ENCODE measurements at regions not wholly inside any gene's neighbourhood (a gene's known extent, or its start where the extent isn't known, plus 50 kb on each side); places are given as distances from the start of the nearest gene placed in this dataset.

DNA sequence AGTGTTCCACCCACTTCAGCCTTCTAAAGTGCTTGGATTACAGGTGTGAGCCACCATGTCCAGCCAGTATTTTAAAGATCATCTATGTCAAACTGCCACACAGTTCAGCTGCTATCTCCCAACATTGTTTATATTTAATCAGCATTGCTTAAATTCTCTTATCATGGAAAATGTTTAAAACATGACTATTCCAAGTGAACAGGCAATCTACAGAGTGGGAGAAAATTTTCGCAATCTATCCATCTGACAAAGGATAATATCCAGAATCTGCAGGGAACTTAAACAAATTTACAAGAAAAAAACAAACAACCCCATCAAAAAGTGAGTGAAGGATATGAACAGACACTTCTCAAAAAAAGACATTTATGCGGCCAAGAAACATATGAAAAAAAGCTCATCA is 69.4 kb upstream of the NAV3 start:
- no peaks in the 10 kb centered on the region for H3K4me1 ChIP-seq (ENCODE audit: insufficient read depth)
- TF ChIP-seq, protein P1, sequence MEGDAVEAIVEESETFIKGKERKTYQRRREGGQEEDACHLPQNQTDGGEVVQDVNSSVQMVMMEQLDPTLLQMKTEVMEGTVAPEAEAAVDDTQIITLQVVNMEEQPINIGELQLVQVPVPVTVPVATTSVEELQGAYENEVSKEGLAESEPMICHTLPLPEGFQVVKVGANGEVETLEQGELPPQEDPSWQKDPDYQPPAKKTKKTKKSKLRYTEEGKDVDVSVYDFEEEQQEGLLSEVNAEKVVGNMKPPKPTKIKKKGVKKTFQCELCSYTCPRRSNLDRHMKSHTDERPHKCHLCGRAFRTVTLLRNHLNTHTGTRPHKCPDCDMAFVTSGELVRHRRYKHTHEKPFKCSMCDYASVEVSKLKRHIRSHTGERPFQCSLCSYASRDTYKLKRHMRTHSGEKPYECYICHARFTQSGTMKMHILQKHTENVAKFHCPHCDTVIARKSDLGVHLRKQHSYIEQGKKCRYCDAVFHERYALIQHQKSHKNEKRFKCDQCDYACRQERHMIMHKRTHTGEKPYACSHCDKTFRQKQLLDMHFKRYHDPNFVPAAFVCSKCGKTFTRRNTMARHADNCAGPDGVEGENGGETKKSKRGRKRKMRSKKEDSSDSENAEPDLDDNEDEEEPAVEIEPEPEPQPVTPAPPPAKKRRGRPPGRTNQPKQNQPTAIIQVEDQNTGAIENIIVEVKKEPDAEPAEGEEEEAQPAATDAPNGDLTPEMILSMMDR (IDR thresholded peaks at IDR 0.05; ENCODE audit: poor library complexity) = no peak
- TF ChIP-seq EZH2phosphoT487 (IDR thresholded peaks at IDR 0.05; ENCODE audit: low read depth, severe bottlenecking, unreplicated experiment) (no peak), EZH2 (IDR thresholded peaks at IDR 0.05; ENCODE audit: borderline replicate concordance) (no peak)
- H3K27ac ChIP-seq = no peak overlapping the region
- H3K79me2 ChIP-seq = no peaks in the 10 kb centered on the region
- no peaks in the 10 kb centered on the region for H3K9me3 ChIP-seq (ENCODE audit: low read depth)
- no peak overlapping the region for H2AFZ ChIP-seq
- no peak for DNase-seq (ENCODE audit: low spot score)
- no peaks in the 10 kb centered on the region for H4K20me1 ChIP-seq (ENCODE audit: insufficient read depth, poor library complexity, severe bottlenecking)
- no peaks in the 10 kb centered on the region for H3K9me2 ChIP-seq (replicated peaks; ENCODE audit: insufficient read depth)
- H3K36me3 ChIP-seq (replicated peaks; ENCODE audit: insufficient read depth, low read depth) = no peaks in the 10 kb centered on the region
- H3K27me3 ChIP-seq = no peaks in the 10 kb centered on the region
- no peak overlapping the region for H3K4me3 ChIP-seq
- WGBS (ENCODE audit: low lambda C conversion rate, missing lambda C conversion rate) = 89% methylated on average over 2 of the region's 2 CpGs
- no peak overlapping the region for H3K4me2 ChIP-seq

DNA sequence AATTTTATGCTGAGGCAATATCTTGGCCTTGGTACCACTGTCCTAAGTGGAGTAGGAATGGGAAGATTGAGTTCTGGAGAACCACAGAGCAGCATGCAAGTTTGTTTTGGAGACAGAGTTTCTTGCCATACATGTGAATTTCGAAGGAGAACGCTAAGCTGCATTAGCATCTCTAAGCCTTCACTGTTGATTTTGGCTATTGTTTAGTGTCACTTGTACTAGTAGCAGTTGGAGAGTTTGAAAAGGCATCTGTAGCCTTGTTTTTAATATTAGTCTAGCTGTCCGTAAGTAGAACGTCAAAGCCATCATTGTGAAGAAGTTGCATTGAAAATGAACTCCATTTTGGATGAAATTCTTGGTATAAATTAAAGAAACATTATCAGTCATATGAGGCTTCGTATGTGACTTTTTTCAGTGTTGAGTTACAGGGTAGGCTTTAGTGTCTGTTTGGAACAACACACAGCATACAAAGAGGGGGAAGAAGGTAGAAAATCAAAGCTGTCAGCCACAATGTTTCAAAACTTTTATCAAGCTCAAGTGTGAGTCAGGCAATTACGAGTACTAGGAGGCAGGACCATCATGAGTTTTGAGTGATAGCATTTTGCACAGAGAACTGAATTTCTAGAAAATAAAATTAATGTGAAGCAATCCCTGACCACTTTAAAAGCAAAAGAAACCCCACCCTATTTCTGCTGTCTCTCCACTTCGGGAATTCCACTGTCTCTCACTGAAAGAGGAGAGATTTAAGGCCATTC is 70.2 kb upstream of the NAV3 start:
- no peak for DNase-seq (ENCODE audit: low spot score)
- no peaks in the 10 kb centered on the region for H3K9me3 ChIP-seq (ENCODE audit: low read depth)
- no peak overlapping the region for H3K4me2 ChIP-seq
- H3K79me2 ChIP-seq = no peaks in the 10 kb centered on the region
- no peak overlapping the region for H3K4me3 ChIP-seq
- no peak overlapping the region for H2AFZ ChIP-seq
- TF ChIP-seq, protein P1 (IDR thresholded peaks at IDR 0.05; ENCODE audit: poor library complexity) = no peak
- TF ChIP-seq EZH2phosphoT487 (IDR thresholded peaks at IDR 0.05; ENCODE audit: low read depth, severe bottlenecking, unreplicated experiment) = no peak
- TF ChIP-seq EZH2 (IDR thresholded peaks at IDR 0.05; ENCODE audit: borderline replicate concordance) = no peak
- no peaks in the 10 kb centered on the region for H3K27me3 ChIP-seq
- 64% methylated on average over 7 of the region's 7 CpGs for whole genome bisulfite sequencing (ENCODE audit: low lambda C conversion rate, missing lambda C conversion rate)
- no peaks in the 10 kb centered on the region for H3K36me3 ChIP-seq (replicated peaks; ENCODE audit: insufficient read depth, low read depth)
- H3K27ac ChIP-seq = no peak overlapping the region
- no peaks in the 10 kb centered on the region for H3K4me1 ChIP-seq (ENCODE audit: insufficient read depth)
- H3K9me2 ChIP-seq (replicated peaks; ENCODE audit: insufficient read depth) = no peaks in the 10 kb centered on the region
- no peaks in the 10 kb centered on the region for H4K20me1 ChIP-seq (ENCODE audit: insufficient read depth, poor library complexity, severe bottlenecking)

DNA sequence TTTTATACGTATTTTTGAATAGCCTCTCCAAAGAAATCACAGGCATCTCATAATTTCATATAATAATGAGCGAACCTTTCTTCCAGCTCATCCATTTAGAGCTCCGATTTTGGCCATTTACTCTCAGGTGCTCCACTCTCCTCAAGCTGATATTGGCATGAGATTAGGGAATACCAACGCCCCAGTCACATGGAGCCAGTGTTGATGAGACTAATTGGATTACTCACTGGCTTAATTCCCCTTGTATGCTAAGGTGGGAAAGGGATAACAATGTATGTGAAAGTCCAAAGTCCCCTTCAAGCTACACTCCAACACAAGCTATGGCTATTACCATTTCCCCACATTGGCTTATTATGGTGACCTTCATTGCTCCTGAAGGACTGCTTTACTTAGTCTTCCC is 76.6 kb upstream of the NAV3 start:
- Histone ChIP-seq H3K79me2 (no peaks in the 10 kb centered on the region), H3K36me3 (replicated peaks; ENCODE audit: insufficient read depth, low read depth) (no peaks in the 10 kb centered on the region), H3K4me2 (no peak overlapping the region), H3K9me3 (ENCODE audit: low read depth) (no peaks in the 10 kb centered on the region), H3K4me1 (ENCODE audit: insufficient read depth) (no peaks in the 10 kb centered on the region), H2AFZ (no peak overlapping the region), H3K27ac (no peak overlapping the region), H3K9me2 (replicated peaks; ENCODE audit: insufficient read depth) (no peaks in the 10 kb centered on the region), H3K4me3 (no peak overlapping the region), H3K27me3 (no peaks in the 10 kb centered on the region), H4K20me1 (ENCODE audit: insufficient read depth, poor library complexity, severe bottlenecking) (no peaks in the 10 kb centered on the region)
- no peak for DNase-seq (ENCODE audit: low spot score)
- 86% methylated on average over 4 of the region's 4 CpGs for WGBS (ENCODE audit: low lambda C conversion rate, missing lambda C conversion rate)
- TF ChIP-seq EZH2phosphoT487 (IDR thresholded peaks at IDR 0.05; ENCODE audit: low read depth, severe bottlenecking, unreplicated experiment) (no peak), EZH2 (IDR thresholded peaks at IDR 0.05; ENCODE audit: borderline replicate concordance) (no peak)
- TF ChIP-seq, protein P1 (IDR thresholded peaks at IDR 0.05; ENCODE audit: poor library complexity) = no peak
